ENCODE measurements at regions not wholly inside any gene's neighbourhood (a gene's known extent, or its start where the extent isn't known, plus 50 kb on each side); places are given as distances from the start of the nearest gene placed in this dataset.

GRCh38 chr18:43213816-43214215, 63.5 kb downstream of the SYT4 start:
- POLR2A ChIA-PET = no interaction called here
- no peak overlapping the region for H3K4me3 ChIP-seq (ENCODE audit: low read depth, low read length)
- H3K27me3 ChIP-seq (ENCODE audit: control insufficient read depth, insufficient read depth, low read length) = no peaks in the 10 kb centered on the region
- TF ChIP-seq, protein P1, sequence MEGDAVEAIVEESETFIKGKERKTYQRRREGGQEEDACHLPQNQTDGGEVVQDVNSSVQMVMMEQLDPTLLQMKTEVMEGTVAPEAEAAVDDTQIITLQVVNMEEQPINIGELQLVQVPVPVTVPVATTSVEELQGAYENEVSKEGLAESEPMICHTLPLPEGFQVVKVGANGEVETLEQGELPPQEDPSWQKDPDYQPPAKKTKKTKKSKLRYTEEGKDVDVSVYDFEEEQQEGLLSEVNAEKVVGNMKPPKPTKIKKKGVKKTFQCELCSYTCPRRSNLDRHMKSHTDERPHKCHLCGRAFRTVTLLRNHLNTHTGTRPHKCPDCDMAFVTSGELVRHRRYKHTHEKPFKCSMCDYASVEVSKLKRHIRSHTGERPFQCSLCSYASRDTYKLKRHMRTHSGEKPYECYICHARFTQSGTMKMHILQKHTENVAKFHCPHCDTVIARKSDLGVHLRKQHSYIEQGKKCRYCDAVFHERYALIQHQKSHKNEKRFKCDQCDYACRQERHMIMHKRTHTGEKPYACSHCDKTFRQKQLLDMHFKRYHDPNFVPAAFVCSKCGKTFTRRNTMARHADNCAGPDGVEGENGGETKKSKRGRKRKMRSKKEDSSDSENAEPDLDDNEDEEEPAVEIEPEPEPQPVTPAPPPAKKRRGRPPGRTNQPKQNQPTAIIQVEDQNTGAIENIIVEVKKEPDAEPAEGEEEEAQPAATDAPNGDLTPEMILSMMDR (IDR thresholded peaks at IDR 0.05; ENCODE audit: insufficient read depth, low read depth, low read length) = no peak
- no peak for DNase-seq (ENCODE audit: low read depth)
- H3K36me3 ChIP-seq (ENCODE audit: control insufficient read depth, insufficient read depth, low read length) = no peaks in the 10 kb centered on the region
- CTCF ChIA-PET = no interaction called here

- POLR2A ChIA-PET = no interaction called here
- H3K4me3 ChIP-seq (ENCODE audit: low read depth, low read length) = no peak overlapping the region
- no peak for DNase-seq (ENCODE audit: low read depth)
- CTCF ChIA-PET = no interaction called here
- no peaks in the 10 kb centered on the region for H3K27me3 ChIP-seq (ENCODE audit: control insufficient read depth, insufficient read depth, low read length)
- no peaks in the 10 kb centered on the region for H3K36me3 ChIP-seq (ENCODE audit: control insufficient read depth, insufficient read depth, low read length)
- TF ChIP-seq, protein P1 (IDR thresholded peaks at IDR 0.05; ENCODE audit: insufficient read depth, low read depth, low read length) = no peak
These were observed 66.2 kb downstream of the SYT4 start for GRCh38 chr18:43211059-43211458.

DNA sequence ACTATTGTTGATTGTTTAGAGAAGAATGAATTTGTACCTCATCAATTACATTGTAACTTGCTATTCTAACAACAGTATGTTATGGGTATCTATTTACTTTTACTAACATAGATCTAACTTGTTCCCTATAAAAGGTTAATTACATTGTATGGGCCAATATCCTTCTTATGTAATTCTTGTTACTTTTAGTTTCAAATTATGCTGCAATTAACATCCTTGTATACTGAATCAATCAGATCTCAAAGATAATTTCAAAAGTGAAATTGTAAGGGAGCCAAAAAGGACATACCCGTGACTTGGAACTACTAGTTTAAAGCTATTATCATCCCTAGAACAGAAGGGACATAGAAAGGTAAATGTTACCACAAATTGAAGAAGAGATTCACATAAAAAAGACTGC, 79.9 kb upstream of the RIT2 start:
- Histone ChIP-seq H3K27me3 (ENCODE audit: control insufficient read depth, insufficient read depth, low read length) (no peaks in the 10 kb centered on the region), H3K36me3 (ENCODE audit: control insufficient read depth, insufficient read depth, low read length) (no peaks in the 10 kb centered on the region), H3K4me3 (ENCODE audit: low read depth, low read length) (no peak overlapping the region)
- no peak for DNase-seq (ENCODE audit: low read depth)
- ChIA-PET CTCF (no interaction called here), POLR2A (no interaction called here)
- TF ChIP-seq, protein P1 (IDR thresholded peaks at IDR 0.05; ENCODE audit: insufficient read depth, low read depth, low read length) = no peak

DNA sequence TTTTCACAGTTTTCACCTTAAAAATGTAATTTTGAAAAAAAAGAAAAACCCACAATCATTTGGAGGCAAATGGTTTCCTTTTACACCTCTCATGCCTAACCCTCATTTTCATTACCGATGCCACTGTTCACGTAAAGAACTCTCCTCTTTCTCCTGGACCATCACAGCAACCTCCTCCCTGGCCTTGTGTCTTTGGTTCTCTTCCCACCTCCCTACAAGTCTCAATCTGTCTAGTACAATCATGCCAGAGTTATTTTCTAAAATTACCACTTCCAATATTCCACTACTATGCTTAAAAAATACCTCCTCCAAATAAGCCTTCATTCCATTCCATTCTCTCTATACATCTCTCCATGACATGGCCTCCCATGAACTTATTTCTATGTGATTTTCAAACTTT, 77.9 kb upstream of the RIT2 start:
- H3K4me3 ChIP-seq (ENCODE audit: low read depth, low read length) = no peak overlapping the region

DNA sequence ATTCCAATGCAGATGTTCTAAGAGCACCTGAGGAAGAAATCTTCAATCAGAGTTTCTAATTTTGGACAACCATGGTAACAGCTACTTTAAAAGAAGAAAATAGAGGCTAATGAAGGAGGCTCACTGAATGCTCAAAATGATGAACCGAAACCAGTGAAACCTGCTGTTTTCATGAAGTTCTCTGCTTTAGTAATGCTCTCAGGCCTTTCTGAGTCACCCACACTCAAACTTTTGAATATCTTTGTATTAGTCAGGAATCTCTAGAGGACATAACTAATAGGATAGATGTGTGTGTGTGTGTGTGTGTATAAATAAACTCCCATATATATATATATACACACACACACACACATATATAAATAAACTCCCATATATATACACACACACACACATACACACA, 76.9 kb upstream of the RIT2 start:
- POLR2A ChIA-PET = no interaction called here
- no peak for DNase-seq (ENCODE audit: low read depth)
- no peaks in the 10 kb centered on the region for H3K36me3 ChIP-seq (ENCODE audit: control insufficient read depth, insufficient read depth, low read length)
- no peak overlapping the region for H3K4me3 ChIP-seq (ENCODE audit: low read depth, low read length)
- no peaks in the 10 kb centered on the region for H3K27me3 ChIP-seq (ENCODE audit: control insufficient read depth, insufficient read depth, low read length)
- TF ChIP-seq, protein P1 (IDR thresholded peaks at IDR 0.05; ENCODE audit: insufficient read depth, low read depth, low read length) = no peak
- CTCF ChIA-PET = no interaction called here

More for the DNA sequence above, 77.9 kb upstream of the RIT2 start:
- POLR2A ChIA-PET = no interaction called here
- no peaks in the 10 kb centered on the region for H3K36me3 ChIP-seq (ENCODE audit: control insufficient read depth, insufficient read depth, low read length)
- H3K27me3 ChIP-seq (ENCODE audit: control insufficient read depth, insufficient read depth, low read length) = no peaks in the 10 kb centered on the region
- CTCF ChIA-PET = no interaction called here
- no peak for DNase-seq (ENCODE audit: low read depth)
- TF ChIP-seq, protein P1 (IDR thresholded peaks at IDR 0.05; ENCODE audit: insufficient read depth, low read depth, low read length) = no peak

Measured in BJ (cell line).